Lower leg skin (tissue), 4 donors: ENCODE measurements at regions not wholly inside any gene's neighbourhood (a gene's known extent, or its start where the extent isn't known, plus 50 kb on each side); places are given as distances from the start of the nearest gene placed in this dataset.

Experiments
- DNase-seq, 2 donors: peaks; one replicate each; pipeline ENCODE4 v3.0.0-alpha.2; 2019; ENCODE audit warnings: low spot score in 2 of 2
- H3K4me3 ChIP-seq: fragments of 200-600 bp; sonication (generic); 2 replicates; pipeline ENCODE4 v1.5.1; 2017; ENCODE audit warnings: mild to moderate bottlenecking, low read depth; ENCODE audit not compliant: poor library complexity, severe bottlenecking
- CTCF ChIP-seq, 3 donors: fragments of 450-650 bp; IDR thresholded peaks; one replicate each; pipeline ENCODE4 v1.5.1; 2016; ENCODE audit warnings: antibody characterized with exemption in 3 of 3, mild to moderate bottlenecking in 3 of 3, moderate library complexity in 2 of 3
- POLR2A ChIP-seq, 2 donors: fragments of 450-650 bp; IDR thresholded peaks; one replicate each; pipeline ENCODE4 v1.6.1; 2016 to 2017; ENCODE audit warnings: antibody characterized with exemption in 2 of 2, mild to moderate bottlenecking in 1 of 2, moderate library complexity in 1 of 2
- whole genome bisulfite sequencing, 2 donors: methylation state at CpG; one replicate each; pipeline ENCODE4 v1.1.5; 2018; 5-methylcytosine and 5-hydroxymethylcytosine counted together
- intact Hi-C: fragments of 100-400 bp; cut with DNase I; formaldehyde crosslinking; loops from one replicate; pipeline ENCODE4 v1.15.0; 2023; ENCODE audit warnings: low total_unique reads

- TF ChIP-seq POLR2A (IDR thresholded peaks at IDR 0.05), result no peak
- no peak for DNase-seq
- intact Hi-C loops, result no loop called here
- WGBS, 2 donors, result 82 to 93% methylated on average over 15 of the region's 15 CpGs
- no peak overlapping the region for H3K4me3 ChIP-seq
Measured at GRCh38 chrX:129111081-129111798, 412.1 kb downstream of the SMARCA1 start.

GRCh38 chrX:129108936-129109335 is 414.4 kb downstream of the SMARCA1 start:
- TF ChIP-seq CTCF (IDR thresholded peaks at IDR 0.05), result no peak
- no peak for TF ChIP-seq POLR2A (IDR thresholded peaks at IDR 0.05)
- H3K4me3 ChIP-seq, result no peak overlapping the region
- 58 to 64% methylated on average over 4 of the region's 4 CpGs for WGBS, 2 donors
- no peak for DNase-seq
- intact Hi-C loops, result no loop called here

GRCh38 chrX:129099207-129099606 is 424.1 kb downstream of the SMARCA1 start:
- intact Hi-C loops, result no loop called here
- TF ChIP-seq POLR2A (IDR thresholded peaks at IDR 0.05), result no peak
- TF ChIP-seq CTCF (IDR thresholded peaks at IDR 0.05), result no peak

GRCh38 chrX:129097668-129098067 is 425.6 kb downstream of the SMARCA1 start:
- no peak for DNase-seq
- TF ChIP-seq POLR2A (IDR thresholded peaks at IDR 0.05) (no peak), CTCF (IDR thresholded peaks at IDR 0.05) (no peak)
- intact Hi-C loops, result no loop called here
- H3K4me3 ChIP-seq, result no peak overlapping the region

More at GRCh38 chrX:129099207-129099606, 424.1 kb downstream of the SMARCA1 start:
- no peak overlapping the region for H3K4me3 ChIP-seq
- 84 to 93% methylated on average over 3 of the region's 3 CpGs for WGBS, 2 donors
- no peak for DNase-seq

- intact Hi-C loops, result no loop called here
Measured at GRCh38 chrX:129093706-129094105, 429.6 kb downstream of the SMARCA1 start.

GRCh38 chrX:129092757-129093156 is 430.5 kb downstream of the SMARCA1 start:
- H3K4me3 ChIP-seq, result no peak overlapping the region
- intact Hi-C loops, result no loop called here
- TF ChIP-seq CTCF (IDR thresholded peaks at IDR 0.05), result no peak
- no peak for DNase-seq

More at GRCh38 chrX:129093706-129094105, 429.6 kb downstream of the SMARCA1 start:
- H3K4me3 ChIP-seq, result no peak overlapping the region
- WGBS, 2 donors, result 70 to 82% methylated on average over 2 of the region's 2 CpGs
- TF ChIP-seq CTCF (IDR thresholded peaks at IDR 0.05) (no peak), POLR2A (IDR thresholded peaks at IDR 0.05) (no peak)
- no peak for DNase-seq
